HL-60 (cell line): ENCODE measurements at regions not wholly inside any gene's neighbourhood (a gene's known extent, or its start where the extent isn't known, plus 50 kb on each side); places are given as distances from the start of the nearest gene placed in this dataset.

Experiments used
- DNase-seq, 2 experiments: peaks; one replicate each; pipeline ENCODE4 v3.0.0-alpha.2; 2010 to 2020; ENCODE audit warnings: low read depth in 1 of 2, low spot score in 1 of 2
- H3K27ac ChIP-seq: fragments of 250-450 bp; sonication (Bioruptor Pico); replicated peaks from 2 replicates; pipeline ENCODE4 v1.5.1; 2020; ENCODE audit warnings: mild to moderate bottlenecking, moderate library complexity
- H3K27me3 ChIP-seq: fragments of 250-450 bp; sonication (Bioruptor Pico); 2 replicates; pipeline ENCODE4 v1.5.1; 2021; ENCODE audit warnings: mild to moderate bottlenecking, moderate library complexity; ENCODE audit not compliant: insufficient read depth, poor library complexity, severe bottlenecking
- H3K4me3 ChIP-seq: replicated peaks from 2 replicates; pipeline ENCODE4 v1.5.1; 2011; ENCODE audit warnings: mild to moderate bottlenecking, control low read depth, low read length; ENCODE audit not compliant: insufficient read depth
- GABPA ChIP-seq: IDR thresholded peaks from 2 replicates; pipeline ENCODE4 v1.6.1; 2012; ENCODE audit warnings: low read depth
- POLR2AphosphoS5 ChIP-seq: IDR thresholded peaks from 2 replicates; pipeline ENCODE4 v1.6.1; 2012; ENCODE audit warnings: low read depth
- SPI1 ChIP-seq: IDR thresholded peaks from 2 replicates; pipeline ENCODE4 v1.6.1; 2012; ENCODE audit warnings: low read depth, mild to moderate bottlenecking, borderline replicate concordance
- TF ChIP-seq, protein P1 (sequence below): IDR thresholded peaks from one replicate; pipeline ENCODE4 v1.5.1; 2011; ENCODE audit warnings: low read length, control low read depth, inconsistent platforms; ENCODE audit not compliant: insufficient read depth
- TF ChIP-seq, protein P2 (sequence below): IDR thresholded peaks from 2 replicates; pipeline ENCODE4 v1.6.1; 2012; ENCODE audit warnings: low read depth; ENCODE audit not compliant: insufficient replicate concordance

DNA sequence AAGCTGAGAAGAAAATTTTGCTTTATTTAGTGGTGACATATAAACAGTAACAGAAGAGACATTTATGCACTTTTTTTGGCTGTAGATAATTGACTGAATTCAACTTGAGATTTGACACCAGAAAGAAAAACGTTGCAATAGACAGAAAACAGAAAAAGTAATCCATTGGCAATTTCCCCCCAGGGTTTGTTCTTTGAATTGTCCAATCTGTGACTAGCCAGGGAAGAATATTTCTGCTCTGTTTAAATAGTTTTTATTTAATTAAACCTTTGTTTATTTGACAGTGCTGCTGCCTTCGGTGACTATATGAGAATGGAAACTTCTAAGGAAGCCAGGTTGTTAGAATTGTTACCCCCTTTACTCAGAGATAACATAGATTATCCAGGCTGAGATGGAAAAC is 210.6 kb downstream of the DEPDC1B start:
- H3K4me3 ChIP-seq: no peak overlapping the region
- no peak for DNase-seq
- no peak for TF ChIP-seq POLR2AphosphoS5
- no peak overlapping the region for H3K27ac ChIP-seq
- H3K27me3 ChIP-seq: no peaks in the 10 kb centered on the region

DNA sequence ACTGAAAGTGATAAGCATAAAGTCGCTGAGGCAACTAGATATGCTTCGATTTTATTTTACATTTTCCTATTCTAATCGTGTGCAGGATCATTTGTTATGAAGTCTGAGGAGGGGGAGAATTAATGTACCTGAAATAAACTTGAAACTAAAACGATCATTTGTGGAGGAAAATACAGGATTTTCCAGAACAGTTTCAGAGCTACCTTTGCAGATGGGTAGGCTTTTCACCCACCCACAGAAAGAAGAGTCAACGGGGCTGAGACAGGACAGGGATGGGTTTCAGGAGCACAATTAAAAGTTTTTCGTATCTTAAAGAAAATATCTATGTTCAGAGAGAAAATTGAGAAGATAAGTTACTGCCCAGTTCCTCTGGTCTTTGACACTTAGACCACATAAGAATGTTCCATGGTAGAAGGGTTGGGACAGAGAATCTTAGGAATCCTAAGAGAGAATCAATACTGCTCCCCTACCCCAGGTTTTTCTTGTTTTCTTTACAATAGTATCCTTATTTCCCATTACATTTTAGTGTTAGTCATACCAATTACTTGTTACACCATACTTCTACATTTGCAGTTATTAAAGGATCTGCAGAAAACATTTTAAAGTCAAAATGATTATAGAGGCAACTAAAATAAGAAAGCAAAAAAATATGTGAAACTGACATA is 211.4 kb downstream of the DEPDC1B start:
- Histone ChIP-seq H3K27me3 (no peaks in the 10 kb centered on the region), H3K27ac (no peak overlapping the region), H3K4me3 (no peak overlapping the region)
- TF ChIP-seq, protein P1, sequence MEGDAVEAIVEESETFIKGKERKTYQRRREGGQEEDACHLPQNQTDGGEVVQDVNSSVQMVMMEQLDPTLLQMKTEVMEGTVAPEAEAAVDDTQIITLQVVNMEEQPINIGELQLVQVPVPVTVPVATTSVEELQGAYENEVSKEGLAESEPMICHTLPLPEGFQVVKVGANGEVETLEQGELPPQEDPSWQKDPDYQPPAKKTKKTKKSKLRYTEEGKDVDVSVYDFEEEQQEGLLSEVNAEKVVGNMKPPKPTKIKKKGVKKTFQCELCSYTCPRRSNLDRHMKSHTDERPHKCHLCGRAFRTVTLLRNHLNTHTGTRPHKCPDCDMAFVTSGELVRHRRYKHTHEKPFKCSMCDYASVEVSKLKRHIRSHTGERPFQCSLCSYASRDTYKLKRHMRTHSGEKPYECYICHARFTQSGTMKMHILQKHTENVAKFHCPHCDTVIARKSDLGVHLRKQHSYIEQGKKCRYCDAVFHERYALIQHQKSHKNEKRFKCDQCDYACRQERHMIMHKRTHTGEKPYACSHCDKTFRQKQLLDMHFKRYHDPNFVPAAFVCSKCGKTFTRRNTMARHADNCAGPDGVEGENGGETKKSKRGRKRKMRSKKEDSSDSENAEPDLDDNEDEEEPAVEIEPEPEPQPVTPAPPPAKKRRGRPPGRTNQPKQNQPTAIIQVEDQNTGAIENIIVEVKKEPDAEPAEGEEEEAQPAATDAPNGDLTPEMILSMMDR: no peak
- no peak for TF ChIP-seq SPI1
- TF ChIP-seq, protein P2, sequence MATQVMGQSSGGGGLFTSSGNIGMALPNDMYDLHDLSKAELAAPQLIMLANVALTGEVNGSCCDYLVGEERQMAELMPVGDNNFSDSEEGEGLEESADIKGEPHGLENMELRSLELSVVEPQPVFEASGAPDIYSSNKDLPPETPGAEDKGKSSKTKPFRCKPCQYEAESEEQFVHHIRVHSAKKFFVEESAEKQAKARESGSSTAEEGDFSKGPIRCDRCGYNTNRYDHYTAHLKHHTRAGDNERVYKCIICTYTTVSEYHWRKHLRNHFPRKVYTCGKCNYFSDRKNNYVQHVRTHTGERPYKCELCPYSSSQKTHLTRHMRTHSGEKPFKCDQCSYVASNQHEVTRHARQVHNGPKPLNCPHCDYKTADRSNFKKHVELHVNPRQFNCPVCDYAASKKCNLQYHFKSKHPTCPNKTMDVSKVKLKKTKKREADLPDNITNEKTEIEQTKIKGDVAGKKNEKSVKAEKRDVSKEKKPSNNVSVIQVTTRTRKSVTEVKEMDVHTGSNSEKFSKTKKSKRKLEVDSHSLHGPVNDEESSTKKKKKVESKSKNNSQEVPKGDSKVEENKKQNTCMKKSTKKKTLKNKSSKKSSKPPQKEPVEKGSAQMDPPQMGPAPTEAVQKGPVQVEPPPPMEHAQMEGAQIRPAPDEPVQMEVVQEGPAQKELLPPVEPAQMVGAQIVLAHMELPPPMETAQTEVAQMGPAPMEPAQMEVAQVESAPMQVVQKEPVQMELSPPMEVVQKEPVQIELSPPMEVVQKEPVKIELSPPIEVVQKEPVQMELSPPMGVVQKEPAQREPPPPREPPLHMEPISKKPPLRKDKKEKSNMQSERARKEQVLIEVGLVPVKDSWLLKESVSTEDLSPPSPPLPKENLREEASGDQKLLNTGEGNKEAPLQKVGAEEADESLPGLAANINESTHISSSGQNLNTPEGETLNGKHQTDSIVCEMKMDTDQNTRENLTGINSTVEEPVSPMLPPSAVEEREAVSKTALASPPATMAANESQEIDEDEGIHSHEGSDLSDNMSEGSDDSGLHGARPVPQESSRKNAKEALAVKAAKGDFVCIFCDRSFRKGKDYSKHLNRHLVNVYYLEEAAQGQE: no peak
- no peak for TF ChIP-seq POLR2AphosphoS5
- TF ChIP-seq GABPA: no peak
- no peak for DNase-seq

GRCh38 chr5:60487885-60488442 is 212.0 kb downstream of the DEPDC1B start:
- Histone ChIP-seq H3K4me3 (no peak overlapping the region), H3K27ac (no peak overlapping the region), H3K27me3 (no peaks in the 10 kb centered on the region)
- no peak for DNase-seq
- TF ChIP-seq GABPA: no peak
- TF ChIP-seq SPI1: no peak
- TF ChIP-seq, protein P2: no peak
- no peak for TF ChIP-seq POLR2AphosphoS5
- TF ChIP-seq, protein P1: no peak

DNA sequence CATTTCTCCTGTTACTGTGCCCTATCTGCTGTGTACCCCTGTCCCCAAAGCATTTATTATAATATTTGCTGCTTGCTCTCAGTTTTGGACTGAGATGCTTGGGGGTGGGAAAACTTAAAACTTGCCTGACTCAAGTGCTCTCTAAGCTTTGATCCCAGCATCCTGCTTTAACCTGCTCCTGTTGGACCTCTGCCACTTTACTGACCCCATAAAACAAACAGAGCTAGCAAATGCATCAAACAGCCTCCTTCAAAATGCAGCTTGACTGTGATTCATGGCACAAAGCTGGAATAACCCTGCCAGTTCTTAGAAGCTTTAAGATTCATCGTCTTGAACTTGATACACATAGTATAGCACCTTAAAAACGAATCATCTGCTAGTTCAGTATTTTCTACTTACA is 212.5 kb downstream of the DEPDC1B start:
- Histone ChIP-seq H3K27me3 (no peaks in the 10 kb centered on the region), H3K27ac (no peak overlapping the region)

More for the DNA sequence above, 212.5 kb downstream of the DEPDC1B start:
- TF ChIP-seq, protein P1: no peak
- TF ChIP-seq, protein P2: no peak
- no peak for TF ChIP-seq GABPA
- no peak for TF ChIP-seq POLR2AphosphoS5
- TF ChIP-seq SPI1: no peak
- no peak for DNase-seq
- no peak overlapping the region for H3K4me3 ChIP-seq
